NCI-H146 treated with DMSO at 0.1 percent for 48 hours (cell line): ENCODE measurements at regions not wholly inside any gene's neighbourhood (a gene's known extent, or its start where the extent isn't known, plus 50 kb on each side); places are given as distances from the start of the nearest gene placed in this dataset.
A peak's percentile ranks its signal among the peaks of the same experiment; 100 is the strongest.

Source experiments
- DNase-seq: peaks from one replicate; lab custom pipeline; 2025; ENCODE audit not compliant: unreplicated experiment; lab: John Stamatoyannopoulos, UW

GRCh38 chrX:39854772-39855747 is 242.7 kb downstream of the BCOR start:
- no peak for DNase-seq

GRCh38 chrX:39855748-39856129 is 242.0 kb downstream of the BCOR start:
- peak; percentile 86 for DNase-seq

- DNase-seq, result no peak
These were observed 241.2 kb downstream of the BCOR start for GRCh38 chrX:39856472-39857121.

- DNase-seq, result no peak
These were observed 240.0 kb downstream of the BCOR start for GRCh38 chrX:39857780-39858179.

- peak; percentile 27 for DNase-seq
These were observed 237.5 kb downstream of the BCOR start for GRCh38 chrX:39859991-39860861.

- no peak for DNase-seq
These were observed 234.8 kb downstream of the BCOR start for GRCh38 chrX:39862963-39863362.

- no peak for DNase-seq
These were observed 231.5 kb downstream of the BCOR start for GRCh38 chrX:39866229-39866628.

GRCh38 chrX:39869846-39870601 is 227.7 kb downstream of the BCOR start:
- no peak for DNase-seq

GRCh38 chrX:39871648-39872047 is 226.1 kb downstream of the BCOR start:
- no peak for DNase-seq

- no peak for DNase-seq
These were observed 224.6 kb downstream of the BCOR start for GRCh38 chrX:39873117-39873516.

GRCh38 chrX:39874202-39874816 is 223.4 kb downstream of the BCOR start:
- DNase-seq, result no peak

GRCh38 chrX:39875834-39876628 is 221.7 kb downstream of the BCOR start:
- DNase-seq, result peak; percentile 47

GRCh38 chrX:39877905-39878304 is 219.9 kb downstream of the BCOR start:
- no peak for DNase-seq

- no peak for DNase-seq
These were observed 214.1 kb downstream of the BCOR start for GRCh38 chrX:39883666-39884065.

- no peak for DNase-seq
These were observed 211.5 kb downstream of the BCOR start for GRCh38 chrX:39886282-39886681.

- no peak for DNase-seq
These were observed 209.0 kb downstream of the BCOR start for GRCh38 chrX:39888730-39889129.

GRCh38 chrX:39889704-39890103 is 208.1 kb downstream of the BCOR start:
- DNase-seq, result no peak

- DNase-seq, result no peak
These were observed 207.0 kb downstream of the BCOR start for GRCh38 chrX:39890807-39891206.

GRCh38 chrX:39891781-39892180 is 206.0 kb downstream of the BCOR start:
- no peak for DNase-seq
